Spleen (tissue), 11 donors: ENCODE measurements at regions not wholly inside any gene's neighbourhood (a gene's known extent, or its start where the extent isn't known, plus 50 kb on each side); places are given as distances from the start of the nearest gene placed in this dataset.
"Not testable (repeated sequence)": the region's sequence is repeated elsewhere in the genome, so short reads cannot be mapped to it uniquely, and the experiment has no call there.

Source experiments
- DNase-seq: peaks from one replicate; pipeline ENCODE4 v3.0.0-alpha.2; 2020
- H3K27ac ChIP-seq, 8 donors: fragments of 200-600 bp; sonication (generic) in 7 of 8; 1 replicate in 4 of 8; 2 replicates in 4 of 8; pipeline versions ENCODE4 v1.5.0 to v1.8.0; 2016 to 2021; ENCODE audit warnings: inconsistent platforms in 4 of 8, mild to moderate bottlenecking in 4 of 8, moderate library complexity in 1 of 8
- H3K27me3 ChIP-seq, 7 donors: fragments of 200-600 bp; sonication (generic) in 6 of 7; replicated peaks in 1 of 7; 1 replicate in 4 of 7; 2 replicates in 3 of 7; pipeline versions ENCODE4 v1.5.0 to v1.8.0; 2016 to 2021; ENCODE audit warnings: inconsistent platforms in 3 of 7, mild to moderate bottlenecking in 1 of 7
- H3K36me3 ChIP-seq, 6 donors: fragments of 200-600 bp; sonication (generic) in 5 of 6; 1 replicate in 4 of 6; 2 replicates in 2 of 6; pipeline versions ENCODE4 v1.5.0 to v1.8.0; 2016 to 2021; ENCODE audit warnings: inconsistent platforms in 2 of 6
- H3K4me1 ChIP-seq, 6 donors: fragments of 200-600 bp; sonication (generic) in 5 of 6; 1 replicate in 3 of 6; 2 replicates in 3 of 6; pipeline versions ENCODE4 v1.5.0 to v1.8.0; 2016 to 2021; ENCODE audit warnings: inconsistent platforms in 3 of 6
- H3K4me3 ChIP-seq, 8 donors: fragments of 200-600 bp; sonication (generic) in 7 of 8; 1 replicate in 4 of 8; 2 replicates in 4 of 8; pipeline versions ENCODE4 v1.5.0 to v1.8.0; 2016 to 2021; ENCODE audit warnings: inconsistent platforms in 4 of 8, mild to moderate bottlenecking in 4 of 8, moderate library complexity in 2 of 8
- H3K9me3 ChIP-seq, 8 donors: fragments of 200-600 bp; sonication (generic) in 7 of 8; 1 replicate in 4 of 8; 2 replicates in 4 of 8; pipeline versions ENCODE4 v1.5.0 to v1.8.0; 2016 to 2021; ENCODE audit warnings: inconsistent platforms in 4 of 8
- POLR2A ChIP-seq, 3 donors: fragments of 450-650 bp; IDR thresholded peaks; one replicate each; pipeline ENCODE4 v1.5.1; 2017; ENCODE audit warnings: antibody characterized with exemption in 3 of 3, mild to moderate bottlenecking in 1 of 3
- POLR2AphosphoS5 ChIP-seq, 3 donors: sonication (generic); formaldehyde crosslinking; IDR thresholded peaks; one replicate each; pipeline ENCODE4 v1.5.1; 2017; ENCODE audit warnings: antibody characterized with exemption in 3 of 3
- WGBS, 5 donors: extraction: QIAGEN DNeasy Blood & Tissue Kit in 3 of 5; methylation state at CpG; one replicate each; pipeline versions ENCODE4 v1.1.5 to v1.1.7; 2013 to 2018; 5-methylcytosine and 5-hydroxymethylcytosine counted together
- intact Hi-C: fragments of 100-400 bp; cut with DNase I; formaldehyde crosslinking; loops from one replicate; pipeline ENCODE4 v1.15.0; 2023; ENCODE audit warnings: low total_unique reads
- TF ChIP-seq, protein P1 (sequence below), 11 experiments: fragments of 200-600 bp in 7 of 11; fragments of 450-650 bp in 4 of 11; sonication (generic) in 4 of 11; IDR thresholded peaks in 8 of 11; conservative IDR thresholded peaks in 3 of 11; 1 replicate in 7 of 11; 2 replicates in 4 of 11; pipeline versions ENCODE4 v1.4.0 to v1.8.0; 2016 to 2021; ENCODE audit warnings: antibody characterized with exemption in 11 of 11, inconsistent platforms in 4 of 11, mild to moderate bottlenecking in 1 of 11
- donor health status: healthy with polysubstance abuse.
- donor health status: DM: no; HTN: no; CAD: no; lungs with moderate emphysema.
- donor health status: DM: no; HTN: no; CAD: no.
- donor health status: Bipolar disorder and iron deficiency.
- donor health status: healthy.
- donor health status: DM: no; HTN: no; CAD: no.
- donor health status: DM: yes; HTN: yes; CAD: no.

DNA sequence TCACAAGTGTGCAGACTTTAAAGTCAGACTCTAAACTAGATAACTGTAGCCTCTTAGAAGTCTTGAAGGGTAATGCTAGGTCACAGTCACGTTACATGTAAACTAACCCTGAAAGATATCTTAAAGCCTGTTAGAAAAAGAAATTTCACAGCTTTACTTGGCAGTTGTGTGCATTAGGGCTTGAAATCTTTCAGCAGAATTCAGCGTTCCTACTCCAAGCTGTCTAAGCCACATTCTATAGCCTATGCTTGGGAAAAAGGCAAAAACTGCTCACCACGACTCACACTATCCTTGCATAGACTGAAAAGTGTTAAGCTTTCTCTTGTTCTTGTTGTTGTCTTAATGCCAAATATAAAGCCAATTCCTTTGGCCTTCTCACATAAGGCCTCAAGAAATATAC, 338.0 kb upstream of the SASH1 start:
- Histone ChIP-seq H3K9me3 (peaks cover 0 to 18% (median 3%) of the 10 kb centered on the region in 8 donors), H3K4me3 (no peak overlapping the region), H3K36me3 (no peaks in the 10 kb centered on the region), H3K4me1 (no peaks in the 10 kb centered on the region), H3K27me3 (no peaks in the 10 kb centered on the region), H3K27ac (no peak overlapping the region)
- DNase-seq: no peak
- 73 to 89% (median 86%) methylated on average over 3 of the region's 3 CpGs for WGBS, 5 donors
- intact Hi-C loops: no loop called here
- TF ChIP-seq POLR2A (IDR thresholded peaks at IDR 0.05) (no peak), POLR2AphosphoS5 (IDR thresholded peaks at IDR 0.05) (no peak)
- TF ChIP-seq, protein P1, sequence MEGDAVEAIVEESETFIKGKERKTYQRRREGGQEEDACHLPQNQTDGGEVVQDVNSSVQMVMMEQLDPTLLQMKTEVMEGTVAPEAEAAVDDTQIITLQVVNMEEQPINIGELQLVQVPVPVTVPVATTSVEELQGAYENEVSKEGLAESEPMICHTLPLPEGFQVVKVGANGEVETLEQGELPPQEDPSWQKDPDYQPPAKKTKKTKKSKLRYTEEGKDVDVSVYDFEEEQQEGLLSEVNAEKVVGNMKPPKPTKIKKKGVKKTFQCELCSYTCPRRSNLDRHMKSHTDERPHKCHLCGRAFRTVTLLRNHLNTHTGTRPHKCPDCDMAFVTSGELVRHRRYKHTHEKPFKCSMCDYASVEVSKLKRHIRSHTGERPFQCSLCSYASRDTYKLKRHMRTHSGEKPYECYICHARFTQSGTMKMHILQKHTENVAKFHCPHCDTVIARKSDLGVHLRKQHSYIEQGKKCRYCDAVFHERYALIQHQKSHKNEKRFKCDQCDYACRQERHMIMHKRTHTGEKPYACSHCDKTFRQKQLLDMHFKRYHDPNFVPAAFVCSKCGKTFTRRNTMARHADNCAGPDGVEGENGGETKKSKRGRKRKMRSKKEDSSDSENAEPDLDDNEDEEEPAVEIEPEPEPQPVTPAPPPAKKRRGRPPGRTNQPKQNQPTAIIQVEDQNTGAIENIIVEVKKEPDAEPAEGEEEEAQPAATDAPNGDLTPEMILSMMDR (IDR thresholded peaks at IDR 0.05 in 8 of 11, conservative IDR thresholded peaks at IDR 0.05 in 3 of 11): no peak

- no peaks in the 10 kb centered on the region for H3K4me1 ChIP-seq
- H3K9me3 ChIP-seq: peaks cover 0 to 28% (median 14%) of the 10 kb centered on the region in 8 donors
- intact Hi-C loops: no loop called here
- H3K27ac ChIP-seq: no peak overlapping the region
- DNase-seq: no peak
- 84 to 89% (median 87%) methylated on average over 6 of the region's 6 CpGs for WGBS, 5 donors
- no peaks in the 10 kb centered on the region for H3K27me3 ChIP-seq
- H3K36me3 ChIP-seq: no peaks in the 10 kb centered on the region
- H3K4me3 ChIP-seq: no peak overlapping the region
- TF ChIP-seq POLR2A (IDR thresholded peaks at IDR 0.05) (no peak), POLR2AphosphoS5 (IDR thresholded peaks at IDR 0.05) (no peak)
- TF ChIP-seq, protein P1 (IDR thresholded peaks at IDR 0.05 in 8 of 11, conservative IDR thresholded peaks at IDR 0.05 in 3 of 11): no peak
Measured at GRCh38 chr6:148005806-148006205, 336.8 kb upstream of the SASH1 start.

DNA sequence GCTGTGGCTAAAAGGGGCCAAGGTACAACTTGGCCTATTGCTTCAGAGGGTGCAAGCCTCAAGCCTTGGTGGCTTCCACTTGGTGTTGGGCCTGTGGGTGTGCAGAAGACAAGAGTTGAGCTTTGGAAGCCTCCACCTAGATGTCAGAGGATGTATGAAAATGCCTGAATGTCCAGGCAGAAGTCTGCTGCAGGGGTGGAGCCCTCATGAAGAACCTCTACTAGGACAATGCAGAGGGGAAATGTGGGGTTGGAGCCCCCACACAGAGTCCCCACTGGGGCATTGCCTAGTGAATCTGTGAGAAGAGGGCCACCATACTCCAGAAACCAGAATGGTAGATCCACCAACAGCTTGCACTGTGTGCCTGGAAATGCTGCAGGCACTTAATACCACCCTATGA, 332.1 kb upstream of the SASH1 start:
- peaks cover 3 to 43% (median 29%) of the 10 kb centered on the region in 8 donors for H3K9me3 ChIP-seq
- H3K27me3 ChIP-seq, intact Hi-C loops, H3K4me3 ChIP-seq, H3K4me1 ChIP-seq, DNase-seq, H3K27ac ChIP-seq, H3K36me3 ChIP-seq: not testable (repeated sequence)

- Histone ChIP-seq H3K9me3 (peaks cover 0 to 15% (median 12%) of the 10 kb centered on the region in 8 donors), H3K4me3 (no peak overlapping the region), H3K27me3 (no peaks in the 10 kb centered on the region), H3K4me1 (no peaks in the 10 kb centered on the region), H3K36me3 (no peaks in the 10 kb centered on the region), H3K27ac (no peak overlapping the region)
- no peak for DNase-seq
- TF ChIP-seq, protein P1 (IDR thresholded peaks at IDR 0.05 in 8 of 11, conservative IDR thresholded peaks at IDR 0.05 in 3 of 11): no peak
- no peak for TF ChIP-seq POLR2A (IDR thresholded peaks at IDR 0.05)
- no peak for TF ChIP-seq POLR2AphosphoS5 (IDR thresholded peaks at IDR 0.05)
- 62 to 94% (median 70%) methylated on average over 1 of the region's 1 CpG for WGBS, 5 donors
- intact Hi-C loops: no loop called here
Measured at GRCh38 chr6:148016013-148016412, 326.6 kb upstream of the SASH1 start.

DNA sequence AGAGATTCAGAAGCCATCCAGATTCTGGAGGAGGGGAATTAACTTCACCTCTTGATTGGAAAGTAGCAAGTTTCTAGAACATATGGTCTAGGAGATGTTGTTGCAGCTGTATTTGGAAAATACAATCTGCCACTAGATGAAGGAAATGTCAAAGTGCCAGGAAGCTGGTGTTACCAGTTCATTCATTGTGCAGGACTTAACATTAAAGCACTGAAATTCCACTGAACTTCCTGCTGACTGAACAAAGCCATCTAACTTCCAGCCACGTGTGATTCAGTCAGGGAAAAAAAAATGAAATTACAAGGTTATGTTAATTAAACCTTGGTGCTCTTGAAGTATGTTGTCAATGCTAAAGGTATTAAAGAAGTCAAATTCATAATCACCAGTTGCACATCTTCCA, 321.5 kb upstream of the SASH1 start:
- Histone ChIP-seq H3K4me1 (no peaks in the 10 kb centered on the region), H3K36me3 (no peaks in the 10 kb centered on the region), H3K9me3 (peaks cover 0 to 9% (median 0%) of the 10 kb centered on the region in 8 donors), H3K27me3 (no peaks in the 10 kb centered on the region), H3K27ac (peak overlapping the region in 6 of 8 donors; percentile 16 to 71 (median 41)), H3K4me3 (no peak overlapping the region)
- intact Hi-C loops: no loop called here
- WGBS, 5 donors: 0 to 15% (median 6%) methylated on average over 1 of the region's 1 CpG
- TF ChIP-seq, protein P1 (IDR thresholded peaks at IDR 0.05 in 8 of 11, conservative IDR thresholded peaks at IDR 0.05 in 3 of 11): no peak
- DNase-seq: no peak
